ENCODE measurements at regions not wholly inside any gene's neighbourhood (a gene's known extent, or its start where the extent isn't known, plus 50 kb on each side); places are given as distances from the start of the nearest gene placed in this dataset.

DNA sequence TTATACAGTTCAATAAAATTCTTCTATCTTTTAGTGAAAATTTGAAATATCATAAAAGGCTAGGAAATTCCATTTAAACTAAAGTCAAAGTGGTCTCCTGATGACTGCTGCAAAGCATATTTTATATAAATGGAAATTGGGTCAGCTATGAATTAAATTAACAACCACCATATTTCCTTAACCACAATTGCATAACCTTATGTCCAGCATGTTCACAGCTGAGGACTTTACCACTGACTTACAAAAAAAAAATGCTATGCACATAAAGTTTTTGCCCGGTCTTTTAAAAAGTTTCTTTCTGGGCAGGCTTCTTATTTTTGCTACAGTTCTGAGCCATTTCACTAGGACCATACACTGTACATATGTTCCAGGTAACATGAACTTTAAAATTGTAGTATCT lies 208.6 kb upstream of the RGMB start:
- Histone ChIP-seq H4K12ac (ENCODE audit: low read depth, low read length) (no peak overlapping the region), H3K4me1 (ENCODE audit: control insufficient read depth in 1 of 2, insufficient read depth in 2 of 2, low read length in 2 of 2) (no peaks in the 10 kb centered on the region), H2BK120ac (ENCODE audit: insufficient read depth, low read length, poor library complexity) (no peak overlapping the region), H3K79me2 (ENCODE audit: control insufficient read depth, insufficient read depth, low read length, poor library complexity) (no peaks in the 10 kb centered on the region), H3K36me3 (ENCODE audit: control insufficient read depth in 1 of 2, insufficient read depth in 2 of 2, low read length in 2 of 2) (no peaks in the 10 kb centered on the region), H4K91ac (ENCODE audit: low read depth, low read length) (no peak overlapping the region), H3K23ac (ENCODE audit: low read length) (no peak overlapping the region), H3K79me1 (ENCODE audit: low read length) (no peaks in the 10 kb centered on the region), H3K9ac (ENCODE audit: low read length) (no peak overlapping the region), H3K4me2 (ENCODE audit: low read length) (no peak overlapping the region), H3K4ac (ENCODE audit: low read depth, low read length) (no peak overlapping the region), H3K4me3 (ENCODE audit: low read depth, low read length) (no peak overlapping the region), H2BK5ac (ENCODE audit: low read depth, low read length, poor library complexity) (no peak overlapping the region), H3K27ac (ENCODE audit: low read depth, low read length) (no peak overlapping the region), H4K8ac (ENCODE audit: low read depth, low read length) (no peak overlapping the region), H3K27me3 (ENCODE audit: insufficient read depth, low read length) (no peaks in the 10 kb centered on the region), H3K9me3 (ENCODE audit: insufficient read depth, low read depth, low read length) (no peaks in the 10 kb centered on the region), H3K18ac (ENCODE audit: low read length) (no peak overlapping the region), H3K14ac (ENCODE audit: low read length) (no peak overlapping the region), H2BK12ac (ENCODE audit: low read length) (no peak overlapping the region), H2AK5ac (ENCODE audit: low read length) (no peak overlapping the region), H2AFZ (ENCODE audit: insufficient read depth, low read length, poor library complexity) (no peak overlapping the region)
- no CpG with 5 or more reads among the region's 1 CpG for whole genome bisulfite sequencing (ENCODE audit: extremely low coverage, insufficient coverage, insufficient read length)
- DNase-seq: no peak

DNA sequence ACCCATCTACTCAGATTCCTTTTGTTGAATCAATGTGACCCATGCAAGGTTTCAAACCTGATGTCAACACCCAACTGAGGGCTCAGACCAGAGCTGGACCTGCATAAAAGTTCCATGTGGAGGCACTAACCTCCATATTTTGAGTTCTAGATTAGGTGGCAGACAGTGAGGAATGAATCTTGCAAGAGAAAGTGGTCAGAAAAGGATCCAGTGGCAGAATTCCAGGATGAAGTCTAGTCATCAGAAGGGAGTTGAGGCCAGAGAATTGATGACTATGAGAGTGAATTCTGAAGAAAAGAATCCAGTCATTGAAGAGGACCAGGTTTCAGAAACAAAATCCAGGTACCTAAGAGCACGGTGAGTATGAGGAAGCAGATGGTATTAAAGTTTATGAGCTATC lies 205.1 kb upstream of the RGMB start:
- Histone ChIP-seq H3K27me3 (ENCODE audit: insufficient read depth, low read length) (no peaks in the 10 kb centered on the region), H3K4me2 (ENCODE audit: low read length) (no peak overlapping the region), H4K8ac (ENCODE audit: low read depth, low read length) (no peak overlapping the region), H2BK12ac (ENCODE audit: low read length) (no peak overlapping the region), H3K27ac (ENCODE audit: low read depth, low read length) (no peak overlapping the region), H3K14ac (ENCODE audit: low read length) (no peak overlapping the region), H3K9ac (ENCODE audit: low read length) (no peak overlapping the region), H2AK5ac (ENCODE audit: low read length) (no peak overlapping the region), H3K4ac (ENCODE audit: low read depth, low read length) (no peak overlapping the region), H2BK5ac (ENCODE audit: low read depth, low read length, poor library complexity) (no peak overlapping the region), H3K79me1 (ENCODE audit: low read length) (no peaks in the 10 kb centered on the region), H3K36me3 (ENCODE audit: control insufficient read depth in 1 of 2, insufficient read depth in 2 of 2, low read length in 2 of 2) (no peaks in the 10 kb centered on the region), H3K9me3 (ENCODE audit: insufficient read depth, low read depth, low read length) (no peaks in the 10 kb centered on the region), H3K4me1 (ENCODE audit: control insufficient read depth in 1 of 2, insufficient read depth in 2 of 2, low read length in 2 of 2) (no peaks in the 10 kb centered on the region), H3K79me2 (ENCODE audit: control insufficient read depth, insufficient read depth, low read length, poor library complexity) (no peaks in the 10 kb centered on the region), H3K4me3 (ENCODE audit: low read depth, low read length) (no peak overlapping the region), H4K91ac (ENCODE audit: low read depth, low read length) (no peak overlapping the region), H2AFZ (ENCODE audit: insufficient read depth, low read length, poor library complexity) (no peak overlapping the region), H2BK120ac (ENCODE audit: insufficient read depth, low read length, poor library complexity) (no peak overlapping the region), H4K12ac (ENCODE audit: low read depth, low read length) (no peak overlapping the region), H3K23ac (ENCODE audit: low read length) (no peak overlapping the region), H3K18ac (ENCODE audit: low read length) (no peak overlapping the region)
- no peak for DNase-seq
- no CpG with 5 or more reads among the region's 1 CpG for WGBS (ENCODE audit: extremely low coverage, insufficient coverage, insufficient read length)

DNA sequence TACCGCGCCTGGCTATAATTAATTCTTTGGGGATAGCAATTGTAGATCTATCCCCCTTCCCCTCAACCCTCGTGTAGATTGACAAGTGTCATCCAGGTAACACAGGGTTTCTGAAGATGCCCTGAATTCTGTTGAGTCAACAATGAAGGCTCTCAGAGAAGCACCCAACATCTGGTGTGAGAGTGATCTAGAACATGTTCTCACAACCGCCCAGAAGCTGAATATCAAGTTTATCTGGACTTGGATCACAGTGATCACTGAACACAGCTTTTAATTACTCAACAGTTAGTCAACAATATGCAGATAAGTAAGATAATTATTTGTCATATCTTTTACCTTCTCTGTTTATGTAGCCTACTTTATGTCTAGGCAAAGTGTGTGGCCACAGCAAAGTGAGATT lies 204.2 kb upstream of the RGMB start:
- Histone ChIP-seq H4K8ac (ENCODE audit: low read depth, low read length) (no peak overlapping the region), H3K27ac (ENCODE audit: low read depth, low read length) (no peak overlapping the region), H4K91ac (ENCODE audit: low read depth, low read length) (no peak overlapping the region), H3K9ac (ENCODE audit: low read length) (no peak overlapping the region), H2AFZ (ENCODE audit: insufficient read depth, low read length, poor library complexity) (no peak overlapping the region), H3K36me3 (ENCODE audit: control insufficient read depth in 1 of 2, insufficient read depth in 2 of 2, low read length in 2 of 2) (no peaks in the 10 kb centered on the region), H4K12ac (ENCODE audit: low read depth, low read length) (no peak overlapping the region), H3K27me3 (ENCODE audit: insufficient read depth, low read length) (no peaks in the 10 kb centered on the region), H3K79me2 (ENCODE audit: control insufficient read depth, insufficient read depth, low read length, poor library complexity) (no peaks in the 10 kb centered on the region), H2BK12ac (ENCODE audit: low read length) (no peak overlapping the region), H3K79me1 (ENCODE audit: low read length) (no peaks in the 10 kb centered on the region), H3K4ac (ENCODE audit: low read depth, low read length) (no peak overlapping the region), H3K14ac (ENCODE audit: low read length) (no peak overlapping the region), H3K23ac (ENCODE audit: low read length) (no peak overlapping the region), H3K4me2 (ENCODE audit: low read length) (no peak overlapping the region), H3K9me3 (ENCODE audit: insufficient read depth, low read depth, low read length) (no peaks in the 10 kb centered on the region), H2AK5ac (ENCODE audit: low read length) (no peak overlapping the region), H3K18ac (ENCODE audit: low read length) (no peak overlapping the region), H2BK120ac (ENCODE audit: insufficient read depth, low read length, poor library complexity) (no peak overlapping the region), H3K4me3 (ENCODE audit: low read depth, low read length) (no peak overlapping the region), H2BK5ac (ENCODE audit: low read depth, low read length, poor library complexity) (no peak overlapping the region), H3K4me1 (ENCODE audit: control insufficient read depth in 1 of 2, insufficient read depth in 2 of 2, low read length in 2 of 2) (no peaks in the 10 kb centered on the region)
- DNase-seq: no peak
- no CpG with 5 or more reads among the region's 4 CpGs for WGBS (ENCODE audit: extremely low coverage, insufficient coverage, insufficient read length)

DNA sequence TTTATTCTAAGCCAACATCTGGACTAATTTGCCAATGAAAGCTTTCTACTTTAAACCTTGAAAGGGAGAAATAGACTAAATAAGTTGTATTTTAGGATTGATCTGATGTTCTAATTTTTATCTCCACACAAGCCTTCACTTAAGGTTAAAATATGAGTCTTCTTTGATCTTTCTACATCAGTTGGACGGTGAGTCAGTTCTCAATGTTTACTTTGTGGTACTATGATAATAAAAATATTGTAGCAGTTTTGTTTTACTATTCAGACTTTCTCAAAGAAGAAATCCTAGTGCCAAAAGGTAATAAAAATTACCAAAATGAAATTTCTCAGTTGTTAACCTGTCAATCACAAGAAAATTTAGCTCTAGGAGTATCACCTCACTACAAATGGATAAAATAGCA lies 203.5 kb upstream of the RGMB start:
- H3K27ac ChIP-seq (ENCODE audit: low read depth, low read length): no peak overlapping the region
- H3K9ac ChIP-seq (ENCODE audit: low read length): no peak overlapping the region
- H2BK120ac ChIP-seq (ENCODE audit: insufficient read depth, low read length, poor library complexity): no peak overlapping the region
- H4K91ac ChIP-seq (ENCODE audit: low read depth, low read length): no peak overlapping the region
- DNase-seq: no peak
- H3K27me3 ChIP-seq (ENCODE audit: insufficient read depth, low read length): no peaks in the 10 kb centered on the region
- H3K9me3 ChIP-seq (ENCODE audit: insufficient read depth, low read depth, low read length): no peaks in the 10 kb centered on the region
- H2AK5ac ChIP-seq (ENCODE audit: low read length): no peak overlapping the region
- no peak overlapping the region for H4K12ac ChIP-seq (ENCODE audit: low read depth, low read length)
- no peaks in the 10 kb centered on the region for H3K79me1 ChIP-seq (ENCODE audit: low read length)
- no peak overlapping the region for H2AFZ ChIP-seq (ENCODE audit: insufficient read depth, low read length, poor library complexity)
- no peaks in the 10 kb centered on the region for H3K79me2 ChIP-seq (ENCODE audit: control insufficient read depth, insufficient read depth, low read length, poor library complexity)
- H2BK5ac ChIP-seq (ENCODE audit: low read depth, low read length, poor library complexity): no peak overlapping the region
- H3K4me3 ChIP-seq (ENCODE audit: low read depth, low read length): no peak overlapping the region
- H3K18ac ChIP-seq (ENCODE audit: low read length): no peak overlapping the region
- H3K23ac ChIP-seq (ENCODE audit: low read length): no peak overlapping the region
- H4K8ac ChIP-seq (ENCODE audit: low read depth, low read length): no peak overlapping the region
- H3K4me2 ChIP-seq (ENCODE audit: low read length): no peak overlapping the region
- no peaks in the 10 kb centered on the region for H3K4me1 ChIP-seq (ENCODE audit: control insufficient read depth in 1 of 2, insufficient read depth in 2 of 2, low read length in 2 of 2)
- no peak overlapping the region for H2BK12ac ChIP-seq (ENCODE audit: low read length)
- no peak overlapping the region for H3K4ac ChIP-seq (ENCODE audit: low read depth, low read length)
- no peak overlapping the region for H3K14ac ChIP-seq (ENCODE audit: low read length)
- H3K36me3 ChIP-seq (ENCODE audit: control insufficient read depth in 1 of 2, insufficient read depth in 2 of 2, low read length in 2 of 2): no peaks in the 10 kb centered on the region
- WGBS (ENCODE audit: extremely low coverage, insufficient coverage, insufficient read length): no CpG with 5 or more reads among the region's 1 CpG
